ENCODE measurements at regions not wholly inside any gene's neighbourhood (a gene's known extent, or its start where the extent isn't known, plus 50 kb on each side); places are given as distances from the start of the nearest gene placed in this dataset.

DNA sequence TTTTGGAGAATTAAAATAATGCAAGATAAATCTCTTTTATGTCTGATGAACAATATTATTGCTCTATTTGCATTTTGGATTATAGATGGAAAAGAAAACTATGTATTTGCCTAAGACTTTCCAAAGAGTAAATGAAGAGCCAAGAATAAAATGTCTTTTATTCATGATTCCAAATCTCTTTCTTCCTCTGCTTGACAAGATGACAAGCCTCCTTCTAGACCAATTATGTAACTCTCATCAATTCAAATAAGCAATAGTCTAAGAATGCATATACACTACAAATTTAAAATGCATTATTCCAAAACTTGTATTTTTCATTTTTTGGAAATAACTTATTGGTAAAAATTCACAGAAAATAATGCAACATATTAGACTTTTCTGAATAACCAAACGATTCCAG is 377.3 kb downstream of the GASK1B start:
- TF ChIP-seq, protein P1, sequence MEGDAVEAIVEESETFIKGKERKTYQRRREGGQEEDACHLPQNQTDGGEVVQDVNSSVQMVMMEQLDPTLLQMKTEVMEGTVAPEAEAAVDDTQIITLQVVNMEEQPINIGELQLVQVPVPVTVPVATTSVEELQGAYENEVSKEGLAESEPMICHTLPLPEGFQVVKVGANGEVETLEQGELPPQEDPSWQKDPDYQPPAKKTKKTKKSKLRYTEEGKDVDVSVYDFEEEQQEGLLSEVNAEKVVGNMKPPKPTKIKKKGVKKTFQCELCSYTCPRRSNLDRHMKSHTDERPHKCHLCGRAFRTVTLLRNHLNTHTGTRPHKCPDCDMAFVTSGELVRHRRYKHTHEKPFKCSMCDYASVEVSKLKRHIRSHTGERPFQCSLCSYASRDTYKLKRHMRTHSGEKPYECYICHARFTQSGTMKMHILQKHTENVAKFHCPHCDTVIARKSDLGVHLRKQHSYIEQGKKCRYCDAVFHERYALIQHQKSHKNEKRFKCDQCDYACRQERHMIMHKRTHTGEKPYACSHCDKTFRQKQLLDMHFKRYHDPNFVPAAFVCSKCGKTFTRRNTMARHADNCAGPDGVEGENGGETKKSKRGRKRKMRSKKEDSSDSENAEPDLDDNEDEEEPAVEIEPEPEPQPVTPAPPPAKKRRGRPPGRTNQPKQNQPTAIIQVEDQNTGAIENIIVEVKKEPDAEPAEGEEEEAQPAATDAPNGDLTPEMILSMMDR (conservative IDR thresholded peaks at IDR 0.05; ENCODE audit: low read length): no peak
- no peak for TF ChIP-seq EZH2phosphoT487 (IDR thresholded peaks at IDR 0.05; ENCODE audit: borderline replicate concordance, low read depth, low read length)
